ENCODE measurements at regions not wholly inside any gene's neighbourhood (a gene's known extent, or its start where the extent isn't known, plus 50 kb on each side); places are given as distances from the start of the nearest gene placed in this dataset.

- 96% methylated on average over 3 of the region's 8 CpGs; no CpG with 5 or more reads in 1 of the 2 experiments for WGBS, 2 experiments (ENCODE audit: extremely low coverage in 2 of 2, insufficient read length in 1 of 2)
- H3K79me1 ChIP-seq (ENCODE audit: low read depth in 1 of 2, low read length in 2 of 2), result no peaks in the 10 kb centered on the region
- H3K27ac ChIP-seq (ENCODE audit: insufficient read depth, low read length), result no peak overlapping the region
- no peak overlapping the region for H4K91ac ChIP-seq (ENCODE audit: insufficient read depth, low read depth, low read length)
- no peak overlapping the region for H2BK5ac ChIP-seq (ENCODE audit: low read depth, low read length, poor library complexity, severe bottlenecking)
- H4K8ac ChIP-seq (ENCODE audit: low read depth in 2 of 2, low read length in 2 of 2), result no peak overlapping the region
- H3K18ac ChIP-seq (ENCODE audit: low read depth, low read length), result no peak overlapping the region
- TF ChIP-seq MAFK (IDR thresholded peaks at IDR 0.05; ENCODE audit: low read depth, low read length) (no peak), FOS (IDR thresholded peaks at IDR 0.05; ENCODE audit: low read depth, low read length) (no peak), RFX5 (IDR thresholded peaks at IDR 0.05; ENCODE audit: low read depth, low read length) (no peak)
- no peak for ATAC-seq (ENCODE audit: low read depth)
- H4K20me1 ChIP-seq (ENCODE audit: insufficient read depth, low read length), result no peaks in the 10 kb centered on the region
- H2BK20ac ChIP-seq (ENCODE audit: low read depth, low read length), result no peak overlapping the region
- dilution Hi-C loops (cut with HindIII; ENCODE audit: low sequenced_read_pairs, unreplicated experiment), result no loop called here
- no peak overlapping the region for H3K4ac ChIP-seq (ENCODE audit: low read depth, low read length)
- no peak overlapping the region for H2BK120ac ChIP-seq (ENCODE audit: low read depth, low read length)
- H3K27me3 ChIP-seq (ENCODE audit: control insufficient read depth, insufficient read depth, low read length), result peaks cover 46% of the 10 kb centered on the region
- no peak overlapping the region for H3K56ac ChIP-seq (ENCODE audit: extremely low read depth, insufficient read depth, low read length)
- peaks cover 9% of the 10 kb centered on the region for H3K4me1 ChIP-seq (ENCODE audit: control insufficient read depth, insufficient read depth, low read length)
- no peak overlapping the region for H3K14ac ChIP-seq (replicated peaks; ENCODE audit: low read depth, low read length)
- DNase-seq, result no peak
- H3K36me3 ChIP-seq (ENCODE audit: control insufficient read depth, insufficient read depth, low read length), result no peaks in the 10 kb centered on the region
- H3K9ac ChIP-seq (ENCODE audit: low read depth, low read length), result no peak overlapping the region
- H3K9me1 ChIP-seq (ENCODE audit: insufficient read depth, low read length), result peaks cover 3% of the 10 kb centered on the region; the same call in 1 of the 2 replicates
- CTCF ChIA-PET, result no interaction called here
- POLR2A ChIA-PET (ENCODE audit: unreplicated experiment), result interaction anchor here (0.5 kb wide), 1 partner anchor 460 kb away, joined by 4 read pairs; no protein-coding TSS in a partner anchor
- H4K5ac ChIP-seq (ENCODE audit: low read depth, low read length), result no peak overlapping the region
- no peak overlapping the region for H3K4me2 ChIP-seq (ENCODE audit: low read depth, low read length)
- no peak overlapping the region for H2AK9ac ChIP-seq (replicated peaks; ENCODE audit: low read depth, low read length, poor library complexity)
- no peak overlapping the region for H3K23ac ChIP-seq (ENCODE audit: low read depth, low read length)
- BruUV-seq (replicated peaks), result no TSS peak
- no peak overlapping the region for H2AFZ ChIP-seq (replicated peaks; ENCODE audit: low read length, poor library complexity)
- intact Hi-C loops (cut with micrococcal nuclease), result no loop called here
- H2BK15ac ChIP-seq (ENCODE audit: low read depth, low read length), result no peak overlapping the region
- peaks cover 3% of the 10 kb centered on the region for H3K9me3 ChIP-seq (ENCODE audit: control insufficient read depth, insufficient read depth, low read length)
- H2AK5ac ChIP-seq (ENCODE audit: low read depth, low read length), result no peak overlapping the region
- in situ Hi-C loops (cut with MboI; ENCODE audit: low sequenced_read_pairs), result no loop called here
- H3K4me3 ChIP-seq (ENCODE audit: insufficient read depth, low read depth, low read length), result no peak overlapping the region
Measured at GRCh38 chr6:3607599-3607998, 143.9 kb downstream of the PXDC1 start.
